ENCODE measurements at regions not wholly inside any gene's neighbourhood (a gene's known extent, or its start where the extent isn't known, plus 50 kb on each side); places are given as distances from the start of the nearest gene placed in this dataset.
A peak's percentile ranks its signal among the peaks of the same experiment; 100 is the strongest.

DNA sequence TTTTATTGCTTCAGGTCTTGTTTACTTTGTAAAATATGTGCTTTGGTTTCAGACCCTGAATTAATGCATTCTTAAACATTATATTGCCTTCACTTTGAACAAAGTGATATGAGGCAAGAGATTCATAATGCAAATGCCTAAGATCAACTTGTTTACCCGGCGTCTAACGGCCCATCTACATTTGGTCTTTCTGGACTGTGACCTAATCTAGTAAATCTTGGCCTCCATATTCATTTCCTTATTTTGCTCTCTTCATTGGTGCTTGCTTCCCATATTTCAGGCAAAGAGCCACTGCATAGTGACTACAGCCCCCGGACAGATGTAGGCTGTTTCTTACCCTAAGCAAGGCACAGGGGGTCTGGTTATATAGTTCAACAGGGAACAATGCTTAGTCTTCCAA, 53.0 kb upstream of the SLC39A10 start:
- Mint-ChIP-seq H3K9me3 (peaks cover 0 to 2% (median 0%) of the 10 kb centered on the region in 7 donors), H3K27ac (peak overlapping the region in 1 of 7 donors; percentile 32), H3K4me3 (no peak overlapping the region), H3K36me3 (no peaks in the 10 kb centered on the region), H3K27me3 (ENCODE audit: low read depth in 3 of 3) (no peaks in the 10 kb centered on the region), H3K4me1 (peaks cover 14% of the 10 kb centered on the region)
- Histone ChIP-seq H3K36me3 (replicated peaks in 1 of 2; ENCODE audit: control insufficient read depth in 1 of 2, insufficient read depth in 2 of 2, low read length in 2 of 2) (no peaks in the 10 kb centered on the region), H3K27ac (ENCODE audit: low read depth in 1 of 2, low read length in 2 of 2) (no peak overlapping the region), H3K79me2 (ENCODE audit: insufficient read depth, low read length) (no peaks in the 10 kb centered on the region), H2AFZ (ENCODE audit: insufficient read depth, low read depth, low read length, poor library complexity, severe bottlenecking) (peak overlapping the region; percentile 40), H3K4me3 (replicated peaks in 1 of 3; ENCODE audit: low read depth in 2 of 3, low read length in 3 of 3) (no peak overlapping the region), H3K9ac (ENCODE audit: insufficient read depth, low read length, poor library complexity, severe bottlenecking) (no peak overlapping the region), H3K9me3 (replicated peaks in 1 of 2; ENCODE audit: control insufficient read depth in 1 of 2, insufficient read depth in 1 of 2, low read length in 2 of 2) (no peaks in the 10 kb centered on the region), H3K4me2 (replicated peaks; ENCODE audit: extremely low read depth, low read length, poor library complexity, severe bottlenecking) (no peak overlapping the region), H4K20me1 (ENCODE audit: insufficient read depth, low read length) (no peaks in the 10 kb centered on the region), H3K27me3 (ENCODE audit: control insufficient read depth in 2 of 2, insufficient read depth in 2 of 2, low read length in 2 of 2) (no peaks in the 10 kb centered on the region), H3K4me1 (ENCODE audit: control insufficient read depth in 1 of 2, insufficient read depth in 2 of 2, low read length in 2 of 2) (peaks cover 11 to 15% of the 10 kb centered on the region in 2 donors)
- DNase-seq = peak; percentile 15 to 22 (median 17)
- TF ChIP-seq, protein P1, sequence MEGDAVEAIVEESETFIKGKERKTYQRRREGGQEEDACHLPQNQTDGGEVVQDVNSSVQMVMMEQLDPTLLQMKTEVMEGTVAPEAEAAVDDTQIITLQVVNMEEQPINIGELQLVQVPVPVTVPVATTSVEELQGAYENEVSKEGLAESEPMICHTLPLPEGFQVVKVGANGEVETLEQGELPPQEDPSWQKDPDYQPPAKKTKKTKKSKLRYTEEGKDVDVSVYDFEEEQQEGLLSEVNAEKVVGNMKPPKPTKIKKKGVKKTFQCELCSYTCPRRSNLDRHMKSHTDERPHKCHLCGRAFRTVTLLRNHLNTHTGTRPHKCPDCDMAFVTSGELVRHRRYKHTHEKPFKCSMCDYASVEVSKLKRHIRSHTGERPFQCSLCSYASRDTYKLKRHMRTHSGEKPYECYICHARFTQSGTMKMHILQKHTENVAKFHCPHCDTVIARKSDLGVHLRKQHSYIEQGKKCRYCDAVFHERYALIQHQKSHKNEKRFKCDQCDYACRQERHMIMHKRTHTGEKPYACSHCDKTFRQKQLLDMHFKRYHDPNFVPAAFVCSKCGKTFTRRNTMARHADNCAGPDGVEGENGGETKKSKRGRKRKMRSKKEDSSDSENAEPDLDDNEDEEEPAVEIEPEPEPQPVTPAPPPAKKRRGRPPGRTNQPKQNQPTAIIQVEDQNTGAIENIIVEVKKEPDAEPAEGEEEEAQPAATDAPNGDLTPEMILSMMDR (IDR thresholded peaks at IDR 0.05) = no peak
- intact Hi-C loops (cut with micrococcal nuclease) = no loop called here
- 60% methylated on average over 1 of the region's 4 CpGs for WGBS (ENCODE audit: insufficient coverage)

GRCh38 chr2:195603408-195603807, 53.6 kb upstream of the SLC39A10 start:
- H3K27ac ChIP-seq (ENCODE audit: low read depth in 1 of 2, low read length in 2 of 2) = no peak overlapping the region
- no peak overlapping the region for H3K4me3 ChIP-seq (replicated peaks in 1 of 3; ENCODE audit: low read depth in 2 of 3, low read length in 3 of 3)
- Mint-ChIP-seq H3K4me3 (no peak overlapping the region), H3K27me3 (ENCODE audit: low read depth in 3 of 3) (no peaks in the 10 kb centered on the region), H3K36me3 (no peaks in the 10 kb centered on the region), H3K27ac (no peak overlapping the region), H3K9me3 (peaks cover 0 to 2% (median 0%) of the 10 kb centered on the region in 7 donors), H3K4me1 (peaks cover 10% of the 10 kb centered on the region)
- no peaks in the 10 kb centered on the region for H4K20me1 ChIP-seq (ENCODE audit: insufficient read depth, low read length)
- no peak overlapping the region for H3K4me2 ChIP-seq (replicated peaks; ENCODE audit: extremely low read depth, low read length, poor library complexity, severe bottlenecking)
- no peaks in the 10 kb centered on the region for H3K27me3 ChIP-seq (ENCODE audit: control insufficient read depth in 2 of 2, insufficient read depth in 2 of 2, low read length in 2 of 2)
- H2AFZ ChIP-seq (ENCODE audit: insufficient read depth, low read depth, low read length, poor library complexity, severe bottlenecking) = no peak overlapping the region
- TF ChIP-seq, protein P1 (IDR thresholded peaks at IDR 0.05) = no peak
- H3K79me2 ChIP-seq (ENCODE audit: insufficient read depth, low read length) = no peaks in the 10 kb centered on the region
- intact Hi-C loops (cut with micrococcal nuclease) = no loop called here
- 100% methylated on average over 1 of the region's 4 CpGs for WGBS (ENCODE audit: insufficient coverage)
- peaks cover 8 to 11% of the 10 kb centered on the region in 2 donors for H3K4me1 ChIP-seq (ENCODE audit: control insufficient read depth in 1 of 2, insufficient read depth in 2 of 2, low read length in 2 of 2)
- no peaks in the 10 kb centered on the region for H3K9me3 ChIP-seq (replicated peaks in 1 of 2; ENCODE audit: control insufficient read depth in 1 of 2, insufficient read depth in 1 of 2, low read length in 2 of 2)
- no peak overlapping the region for H3K9ac ChIP-seq (ENCODE audit: insufficient read depth, low read length, poor library complexity, severe bottlenecking)
- no peak for DNase-seq
- no peaks in the 10 kb centered on the region for H3K36me3 ChIP-seq (replicated peaks in 1 of 2; ENCODE audit: control insufficient read depth in 1 of 2, insufficient read depth in 2 of 2, low read length in 2 of 2)

All from CD14-positive monocyte (primary cell).